ENCODE measurements at regions not wholly inside any gene's neighbourhood (a gene's known extent, or its start where the extent isn't known, plus 50 kb on each side); places are given as distances from the start of the nearest gene placed in this dataset.

- no peak overlapping the region for H3K4me3 Mint-ChIP-seq
- H3K4me1 Mint-ChIP-seq: no peaks in the 10 kb centered on the region
- no peak overlapping the region for H3K27ac Mint-ChIP-seq
- no peak for DNase-seq
- POLR2A ChIA-PET: no interaction called here
- no peaks in the 10 kb centered on the region for H3K36me3 Mint-ChIP-seq (ENCODE audit: low read depth)
- CTCF ChIA-PET: no interaction called here
- H3K27me3 Mint-ChIP-seq: no peaks in the 10 kb centered on the region
- no peaks in the 10 kb centered on the region for H3K9me3 Mint-ChIP-seq
These were observed 100.5 kb upstream of the KCNK1 start for GRCh38 chr1:233513431-233513830.

DNA sequence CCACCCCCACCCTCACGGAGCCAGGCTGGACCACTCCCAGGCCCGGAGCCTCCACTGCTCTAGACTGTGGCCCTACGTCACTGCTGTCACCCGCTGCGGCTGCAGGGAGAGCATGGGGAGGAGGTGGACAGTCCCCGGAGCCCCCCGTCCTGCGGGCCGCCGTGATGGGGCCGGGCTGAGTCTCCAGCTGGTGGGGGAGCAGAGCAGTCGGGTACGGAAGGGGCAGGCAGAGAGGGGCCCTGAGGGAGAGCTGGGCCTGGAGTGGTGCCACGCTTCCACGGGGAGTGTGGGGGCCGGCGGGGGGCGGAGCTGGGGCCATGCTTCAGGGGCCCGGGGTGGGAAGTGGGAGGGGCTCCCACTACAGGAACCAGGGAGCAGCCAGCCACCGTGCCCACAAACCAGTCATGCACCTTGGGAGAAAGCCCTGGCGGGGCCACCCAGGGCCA lies 98.9 kb upstream of the KCNK1 start:
- no peak overlapping the region for H3K27ac Mint-ChIP-seq
- no peaks in the 10 kb centered on the region for H3K27me3 Mint-ChIP-seq
- DNase-seq: no peak
- no peaks in the 10 kb centered on the region for H3K4me1 Mint-ChIP-seq
- H3K36me3 Mint-ChIP-seq (ENCODE audit: low read depth): no peaks in the 10 kb centered on the region
- CTCF ChIA-PET: no interaction called here
- POLR2A ChIA-PET: no interaction called here
- no peaks in the 10 kb centered on the region for H3K9me3 Mint-ChIP-seq
- no peak overlapping the region for H3K4me3 Mint-ChIP-seq

- ChIA-PET POLR2A (no interaction called here), CTCF (no interaction called here)
- no peak overlapping the region for H3K27ac Mint-ChIP-seq
- DNase-seq: no peak
- H3K9me3 Mint-ChIP-seq: no peaks in the 10 kb centered on the region
- H3K4me3 Mint-ChIP-seq: no peak overlapping the region
- no peaks in the 10 kb centered on the region for H3K27me3 Mint-ChIP-seq
- no peaks in the 10 kb centered on the region for H3K4me1 Mint-ChIP-seq
- no peaks in the 10 kb centered on the region for H3K36me3 Mint-ChIP-seq (ENCODE audit: low read depth)
These were observed 97.2 kb upstream of the KCNK1 start for GRCh38 chr1:233516732-233517131.

DNA sequence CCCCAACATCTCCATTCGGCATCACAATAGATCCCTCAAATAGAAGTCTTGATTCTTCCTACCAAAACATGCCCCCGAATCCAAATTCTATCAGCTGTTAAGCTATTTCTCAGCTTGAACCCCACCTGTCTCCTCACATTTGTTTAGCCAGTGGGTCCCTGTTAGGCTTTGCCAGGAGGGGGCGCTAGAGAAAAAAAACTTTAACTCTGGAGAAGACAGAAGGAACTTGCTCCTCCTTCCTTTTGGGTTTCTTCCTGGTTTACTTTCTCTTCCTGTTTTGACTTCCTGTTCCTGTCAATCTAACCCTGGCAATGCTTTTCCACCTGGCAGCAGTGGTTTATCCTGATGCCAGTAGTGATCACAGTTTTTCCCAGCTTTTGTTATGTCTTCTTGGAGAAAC lies 95.6 kb upstream of the KCNK1 start:
- no peak overlapping the region for H3K4me3 Mint-ChIP-seq
- ChIA-PET CTCF (interaction anchor here (0.9 to 1.1 kb wide), 2 partner anchors 9 to 46 kb away, joined by 3 to 4 read pairs; no protein-coding TSS in a partner anchor), POLR2A (no interaction called here)
- H3K36me3 Mint-ChIP-seq (ENCODE audit: low read depth): no peaks in the 10 kb centered on the region
- peak; percentile 11 for DNase-seq
- H3K27me3 Mint-ChIP-seq: no peaks in the 10 kb centered on the region
- H3K27ac Mint-ChIP-seq: no peak overlapping the region
- H3K9me3 Mint-ChIP-seq: no peaks in the 10 kb centered on the region
- no peaks in the 10 kb centered on the region for H3K4me1 Mint-ChIP-seq

- CTCF ChIA-PET: no interaction called here
These were observed 93.4 kb upstream of the KCNK1 start for GRCh38 chr1:233520261-233521191.

DNA sequence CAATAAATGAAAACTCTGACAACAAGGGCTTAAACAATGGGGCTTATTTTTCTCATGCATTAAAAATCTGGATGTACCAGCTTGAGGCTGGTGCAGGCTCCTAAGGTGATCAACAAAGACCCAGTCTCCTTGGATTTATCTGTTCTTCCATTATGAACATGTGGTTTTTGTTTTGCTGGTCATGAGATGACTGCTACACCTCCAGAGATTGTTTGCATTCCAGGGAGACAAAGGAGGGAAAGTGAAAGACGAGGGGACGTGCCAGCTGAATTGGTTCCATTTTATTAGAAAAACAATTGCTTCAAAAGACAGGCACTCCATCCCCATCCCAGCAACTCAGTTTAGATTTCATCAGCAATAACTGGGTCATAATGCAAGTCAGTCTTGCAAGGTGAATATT lies 90.9 kb upstream of the KCNK1 start:
- H3K4me1 Mint-ChIP-seq: no peaks in the 10 kb centered on the region
- no peak overlapping the region for H3K4me3 Mint-ChIP-seq
- no peaks in the 10 kb centered on the region for H3K9me3 Mint-ChIP-seq
- DNase-seq: no peak
- no peak overlapping the region for H3K27ac Mint-ChIP-seq
- ChIA-PET POLR2A (no interaction called here), CTCF (no interaction called here)
- H3K36me3 Mint-ChIP-seq (ENCODE audit: low read depth): no peaks in the 10 kb centered on the region
- no peaks in the 10 kb centered on the region for H3K27me3 Mint-ChIP-seq

More at GRCh38 chr1:233520261-233521191, 93.4 kb upstream of the KCNK1 start:
- no peak for DNase-seq
- Mint-ChIP-seq H3K4me3 (no peak overlapping the region), H3K36me3 (ENCODE audit: low read depth) (no peaks in the 10 kb centered on the region), H3K9me3 (no peaks in the 10 kb centered on the region), H3K27me3 (no peaks in the 10 kb centered on the region), H3K4me1 (no peaks in the 10 kb centered on the region), H3K27ac (no peak overlapping the region)
- POLR2A ChIA-PET: no interaction called here

DNA sequence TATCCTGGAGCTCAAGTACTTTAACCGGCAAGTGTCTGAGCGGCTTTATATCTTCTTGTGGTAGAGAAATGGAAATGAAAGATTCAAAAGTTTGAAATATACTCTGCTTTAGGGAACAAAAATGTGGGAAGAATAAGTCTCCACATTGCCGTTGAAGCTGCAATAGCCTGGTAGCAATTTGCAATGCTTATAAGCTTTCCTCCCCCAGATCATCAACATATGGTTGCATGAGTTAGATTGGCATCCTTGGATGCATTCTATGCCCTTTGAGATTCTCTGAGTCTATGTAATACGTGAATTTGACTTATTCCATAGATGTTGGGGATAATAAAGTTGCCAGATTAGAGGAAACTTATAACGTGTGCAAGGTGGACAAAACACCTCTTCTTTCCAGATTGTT lies 86.1 kb upstream of the KCNK1 start:
- no peaks in the 10 kb centered on the region for H3K27me3 Mint-ChIP-seq
- POLR2A ChIA-PET: no interaction called here
- no peak overlapping the region for H3K4me3 Mint-ChIP-seq
- H3K4me1 Mint-ChIP-seq: no peaks in the 10 kb centered on the region
- DNase-seq: no peak
- H3K27ac Mint-ChIP-seq: no peak overlapping the region
- H3K36me3 Mint-ChIP-seq (ENCODE audit: low read depth): no peaks in the 10 kb centered on the region
- CTCF ChIA-PET: interaction anchor here (0.9 to 1.3 kb wide), 2 partner anchors 10 to 227 kb away, joined by 3 to 4 read pairs; no protein-coding TSS in a partner anchor
- peaks cover 10% of the 10 kb centered on the region for H3K9me3 Mint-ChIP-seq

GRCh38 chr1:233530665-233531386 lies 83.1 kb upstream of the KCNK1 start:
- H3K36me3 Mint-ChIP-seq (ENCODE audit: low read depth): no peaks in the 10 kb centered on the region
- ChIA-PET POLR2A (no interaction called here), CTCF (no interaction called here)
- H3K9me3 Mint-ChIP-seq: peaks cover 12% of the 10 kb centered on the region
- H3K4me3 Mint-ChIP-seq: no peak overlapping the region
- no peaks in the 10 kb centered on the region for H3K4me1 Mint-ChIP-seq
- no peak for DNase-seq
- H3K27ac Mint-ChIP-seq: no peak overlapping the region
- H3K27me3 Mint-ChIP-seq: peaks cover 3% of the 10 kb centered on the region

- Mint-ChIP-seq H3K4me1 (no peaks in the 10 kb centered on the region), H3K4me3 (no peak overlapping the region), H3K36me3 (ENCODE audit: low read depth) (no peaks in the 10 kb centered on the region), H3K9me3 (no peaks in the 10 kb centered on the region), H3K27ac (no peak overlapping the region), H3K27me3 (peaks cover 8% of the 10 kb centered on the region)
- ChIA-PET POLR2A (no interaction called here), CTCF (no interaction called here)
- DNase-seq: no peak
These were observed 73.1 kb upstream of the KCNK1 start for GRCh38 chr1:233540816-233541215.

DNA sequence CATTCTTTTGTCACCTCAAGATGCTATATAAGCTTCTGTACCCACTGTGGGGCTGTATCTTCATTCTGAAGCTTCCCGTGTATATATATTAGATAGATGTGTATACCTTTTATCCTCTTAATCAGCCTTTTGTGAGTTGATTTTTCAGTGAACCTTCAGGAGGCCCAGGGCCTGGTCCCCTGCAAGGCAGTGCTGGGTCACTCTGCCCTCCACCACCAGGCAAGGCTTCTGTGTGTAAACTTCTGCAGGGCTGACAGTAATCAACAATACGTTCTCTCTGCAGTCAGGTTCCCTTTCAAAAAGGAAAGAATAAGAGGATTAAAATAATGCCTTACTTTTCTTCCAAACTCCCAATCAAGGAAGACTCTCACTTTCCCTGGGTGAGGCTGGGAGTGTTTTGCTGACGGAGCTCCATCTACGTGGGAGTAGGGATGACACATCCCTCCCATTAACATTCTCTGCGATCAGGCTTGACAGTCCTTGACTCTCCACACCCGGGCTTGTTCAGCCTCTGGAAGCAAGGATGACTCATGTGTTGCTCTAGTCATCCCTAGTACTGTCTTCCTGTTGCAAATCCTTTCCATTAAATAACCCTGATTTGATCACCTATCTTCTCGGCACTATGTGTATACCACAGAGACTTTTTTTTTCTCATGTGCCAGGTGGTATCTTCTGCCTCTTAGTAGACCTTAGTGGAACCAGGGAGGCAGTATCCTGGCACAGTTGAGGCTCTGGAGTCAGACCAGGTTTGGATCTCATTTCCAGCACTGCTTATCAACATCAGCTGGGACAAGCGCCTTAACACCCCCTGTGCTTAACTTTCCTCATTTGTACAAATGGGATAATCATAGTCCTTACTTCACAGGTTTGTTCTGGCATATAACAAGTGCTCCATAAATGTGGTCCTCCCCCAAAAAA lies 70.3 kb upstream of the KCNK1 start:
- no peaks in the 10 kb centered on the region for H3K9me3 Mint-ChIP-seq
- no peaks in the 10 kb centered on the region for H3K4me1 Mint-ChIP-seq
- POLR2A ChIA-PET: no interaction called here
- H3K27ac Mint-ChIP-seq: no peak overlapping the region
- DNase-seq: no peak
- H3K36me3 Mint-ChIP-seq (ENCODE audit: low read depth): no peaks in the 10 kb centered on the region
- H3K27me3 Mint-ChIP-seq: peaks cover 11% of the 10 kb centered on the region
- no peak overlapping the region for H3K4me3 Mint-ChIP-seq
- CTCF ChIA-PET: no interaction called here

DNA sequence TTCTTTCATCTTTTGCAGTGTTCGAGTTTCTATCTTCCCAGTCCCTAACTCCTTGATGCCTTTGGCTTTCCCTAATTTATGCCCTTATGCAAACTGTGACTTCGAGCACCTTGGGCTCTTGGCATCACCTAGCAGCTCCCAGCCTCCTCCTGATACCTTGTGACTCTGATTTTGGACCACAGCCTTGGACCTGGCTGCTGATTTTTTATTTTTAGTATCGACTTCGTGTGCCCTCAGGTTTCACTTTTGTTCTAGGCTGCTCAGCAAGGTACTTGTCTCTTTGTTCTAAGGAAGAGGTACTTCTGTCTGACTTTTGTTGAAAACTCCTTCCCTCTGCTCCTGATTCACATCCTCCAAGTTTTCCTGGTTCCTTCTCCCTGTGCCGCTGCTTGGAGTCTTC lies 69.6 kb upstream of the KCNK1 start:
- H3K36me3 Mint-ChIP-seq (ENCODE audit: low read depth): no peaks in the 10 kb centered on the region
- H3K27ac Mint-ChIP-seq: no peak overlapping the region
- no peak overlapping the region for H3K4me3 Mint-ChIP-seq

DNA sequence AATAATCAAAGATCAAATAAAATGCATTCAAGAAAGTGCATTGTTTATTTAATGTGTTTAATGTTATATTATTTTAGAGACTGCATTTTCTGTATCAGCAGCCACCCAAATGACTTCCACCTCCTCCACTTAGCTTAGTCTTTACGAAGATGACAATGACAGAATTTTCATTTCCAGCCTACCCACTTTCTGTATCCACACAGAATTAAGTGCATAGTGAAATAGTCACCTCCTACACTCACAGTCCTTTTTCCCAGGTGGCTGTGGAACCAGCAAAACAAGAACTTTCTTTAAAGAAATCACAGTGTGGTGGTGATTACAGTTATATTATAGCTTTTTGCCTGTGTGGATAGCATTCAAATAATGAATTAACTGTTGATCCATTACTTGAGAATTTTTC lies 66.2 kb upstream of the KCNK1 start:
- ChIA-PET POLR2A (no interaction called here), CTCF (no interaction called here)
- H3K9me3 Mint-ChIP-seq: no peaks in the 10 kb centered on the region
- no peaks in the 10 kb centered on the region for H3K4me1 Mint-ChIP-seq
- no peak for DNase-seq
- no peak overlapping the region for H3K27ac Mint-ChIP-seq
- H3K36me3 Mint-ChIP-seq (ENCODE audit: low read depth): no peaks in the 10 kb centered on the region
- H3K27me3 Mint-ChIP-seq: peaks cover 5% of the 10 kb centered on the region
- no peak overlapping the region for H3K4me3 Mint-ChIP-seq

More for the DNA sequence above, 69.6 kb upstream of the KCNK1 start:
- DNase-seq: no peak
- Mint-ChIP-seq H3K4me1 (no peaks in the 10 kb centered on the region), H3K27me3 (peaks cover 11% of the 10 kb centered on the region), H3K9me3 (no peaks in the 10 kb centered on the region)
- ChIA-PET CTCF (interaction anchor here (0.6 kb wide), 1 partner anchor 24 kb away, joined by 3 read pairs; no protein-coding TSS in a partner anchor), POLR2A (no interaction called here)

DNA sequence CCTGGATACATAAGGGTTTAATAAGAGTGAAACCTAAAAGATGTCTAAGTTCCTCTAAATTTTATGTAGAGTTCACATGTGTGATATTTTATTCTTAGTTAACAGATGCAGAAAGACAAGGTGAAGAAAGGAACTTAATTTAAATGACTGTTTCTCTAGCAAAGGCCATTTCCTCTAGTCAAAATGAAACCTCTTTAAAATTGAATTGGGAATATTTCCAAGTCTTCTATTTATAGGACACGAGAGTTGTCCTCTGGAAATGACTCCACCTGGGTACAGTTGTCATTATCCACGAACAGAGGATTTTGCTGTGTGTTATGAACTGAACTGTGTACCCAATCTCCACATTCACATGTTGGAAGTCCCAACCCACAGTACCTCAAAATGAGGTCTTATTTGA lies 64.5 kb upstream of the KCNK1 start:
- Mint-ChIP-seq H3K4me1 (no peaks in the 10 kb centered on the region), H3K4me3 (no peak overlapping the region), H3K27ac (no peak overlapping the region), H3K9me3 (no peaks in the 10 kb centered on the region), H3K27me3 (peaks cover 5% of the 10 kb centered on the region), H3K36me3 (ENCODE audit: low read depth) (no peaks in the 10 kb centered on the region)
- ChIA-PET CTCF (no interaction called here), POLR2A (no interaction called here)
- DNase-seq: no peak

Measured in activated CD4-positive, alpha-beta T cell treated with anti-CD3 and anti-CD28 coated beads, Interleukin-2, amount 10 ng/mL, durations not matched to agents 7 days and 5 days (primary cell).